Colon (tissue), 2 donors: ENCODE measurements at regions not wholly inside any gene's neighbourhood (a gene's known extent, or its start where the extent isn't known, plus 50 kb on each side); places are given as distances from the start of the nearest gene placed in this dataset.
"Not testable (repeated sequence)": the region's sequence is repeated elsewhere in the genome, so short reads cannot be mapped to it uniquely, and the experiment has no call there.

ENCODE experiments used
- FAIRE-seq: peaks from 2 replicates; lab custom pipeline; 2012; peaks lifted over from hg19 to GRCh38; lab: Jason Lieb, UNC
- donor health status: control.
- donor health status: control.

- FAIRE-seq = peak; percentile 18
Observed at GRCh38 chr2:56985609-56986008, 801.8 kb downstream of the CCDC85A start.

GRCh38 chr2:57022496-57022895, 838.7 kb downstream of the CCDC85A start:
- FAIRE-seq = no peak

- FAIRE-seq = no peak
Observed at GRCh38 chr2:57044931-57045635, 861.3 kb downstream of the CCDC85A start.

- no peak for FAIRE-seq
Observed at GRCh38 chr2:57049273-57049672, 865.5 kb downstream of the CCDC85A start.

GRCh38 chr2:57050007-57050406, 866.2 kb downstream of the CCDC85A start:
- no peak for FAIRE-seq

- FAIRE-seq = not testable (repeated sequence)
Observed at GRCh38 chr2:57066301-57066700, 882.5 kb downstream of the CCDC85A start.

- no peak for FAIRE-seq
Observed at GRCh38 chr2:57075226-57075625, 891.4 kb downstream of the CCDC85A start.

GRCh38 chr2:57080035-57080434, 896.2 kb downstream of the CCDC85A start:
- FAIRE-seq = no peak

- FAIRE-seq = no peak
Observed at GRCh38 chr2:57084697-57085281, 901.0 kb downstream of the CCDC85A start.

- FAIRE-seq = no peak
Observed at GRCh38 chr2:57093020-57093419, 909.2 kb downstream of the CCDC85A start.

GRCh38 chr2:57097855-57098254, 914.1 kb downstream of the CCDC85A start:
- no peak for FAIRE-seq

GRCh38 chr2:57100436-57100835, 916.6 kb downstream of the CCDC85A start:
- FAIRE-seq = no peak

GRCh38 chr2:57105694-57106093, 921.9 kb downstream of the CCDC85A start:
- no peak for FAIRE-seq

- FAIRE-seq = no peak
Observed at GRCh38 chr2:57107353-57107752, 923.6 kb downstream of the CCDC85A start.

- FAIRE-seq = no peak
Observed at GRCh38 chr2:57111531-57111930, 927.7 kb downstream of the CCDC85A start.

GRCh38 chr2:57119141-57119540, 927.5 kb upstream of the VRK2 start:
- no peak for FAIRE-seq

GRCh38 chr2:57126410-57126809, 920.2 kb upstream of the VRK2 start:
- FAIRE-seq = no peak

GRCh38 chr2:57139179-57139578, 907.4 kb upstream of the VRK2 start:
- no peak for FAIRE-seq

GRCh38 chr2:57141269-57141668, 905.3 kb upstream of the VRK2 start:
- no peak for FAIRE-seq

- no peak for FAIRE-seq
Observed at GRCh38 chr2:57146951-57147350, 899.7 kb upstream of the VRK2 start.

- FAIRE-seq = no peak
Observed at GRCh38 chr2:57156231-57156924, 890.2 kb upstream of the VRK2 start.

- FAIRE-seq = no peak
Observed at GRCh38 chr2:57160976-57161375, 885.6 kb upstream of the VRK2 start.

- FAIRE-seq = no peak
Observed at GRCh38 chr2:57177176-57177575, 869.4 kb upstream of the VRK2 start.
